IMR-90 (cell line): ENCODE measurements at regions not wholly inside any gene's neighbourhood (a gene's known extent, or its start where the extent isn't known, plus 50 kb on each side); places are given as distances from the start of the nearest gene placed in this dataset.

ENCODE experiments used
- ATAC-seq: fragments of 200-7000 bp; cut with Tn5 transposase; 2 replicates; pipeline ENCODE4 v1.9.1; 2020; ENCODE audit warnings: low read depth, mild to moderate bottlenecking, moderate library complexity
- BruUV-seq: library from RNA; stranded (reverse); fragments of 400-500 nt; replicated peaks from 2 replicates; lab custom pipeline; 2021; lab: Mats Ljungman, UMichigan
- CTCF ChIA-PET: fragments of 300-600 bp; formaldehyde crosslinking; extraction: SDS; loops from one replicate; lab custom pipeline; 2021; ENCODE audit warnings: antibody characterized with exemption; lab: Yijun Ruan, JAX
- POLR2A ChIA-PET: fragments of 300-600 bp; sonication (Branson Sonifier 250); formaldehyde crosslinking; loops from one replicate; lab custom pipeline; 2022; ENCODE audit warnings: antibody characterized with exemption; ENCODE audit not compliant: unreplicated experiment; lab: Charles Lee
- DNase-seq: peaks from one replicate; pipeline ENCODE4 v3.0.0; 2013
- H2AFZ ChIP-seq: replicated peaks from 2 replicates; pipeline ENCODE3; 2013; ENCODE audit warnings: low read length, mild to moderate bottlenecking; ENCODE audit not compliant: poor library complexity
- H2AK5ac ChIP-seq: 2 replicates; pipeline ENCODE4 v1.6.1; 2013; ENCODE audit warnings: low read depth, low read length, inconsistent platforms
- H2AK9ac ChIP-seq: replicated peaks from 2 replicates; pipeline ENCODE3; 2013; ENCODE audit warnings: mild to moderate bottlenecking, low read depth, low read length, moderate library complexity; ENCODE audit not compliant: poor library complexity
- H2BK120ac ChIP-seq: 2 replicates; pipeline ENCODE4 v1.6.1; 2013; ENCODE audit warnings: low read depth, low read length, inconsistent platforms
- H2BK15ac ChIP-seq: 3 replicates; pipeline ENCODE4 v1.6.1; 2013; ENCODE audit warnings: low read depth, low read length, inconsistent platforms
- H2BK20ac ChIP-seq: 2 replicates; pipeline ENCODE4 v1.6.1; 2013; ENCODE audit warnings: low read depth, mild to moderate bottlenecking, inconsistent platforms, low read length, moderate library complexity
- H2BK5ac ChIP-seq: 2 replicates; pipeline ENCODE4 v1.6.1; 2013; ENCODE audit warnings: mild to moderate bottlenecking, low read depth, low read length, inconsistent platforms; ENCODE audit not compliant: poor library complexity, severe bottlenecking
- H3K14ac ChIP-seq: replicated peaks from 2 replicates; pipeline ENCODE4 v1.6.1; 2013; ENCODE audit warnings: low read depth, low read length, inconsistent platforms
- H3K18ac ChIP-seq: 2 replicates; pipeline ENCODE4 v1.6.1; 2013; ENCODE audit warnings: low read depth, low read length, control low read depth
- H3K23ac ChIP-seq: 2 replicates; pipeline ENCODE4 v1.6.1; 2013; ENCODE audit warnings: low read depth, low read length, inconsistent platforms
- H3K27ac ChIP-seq: 2 replicates; pipeline ENCODE4 v1.5.1; 2013; ENCODE audit warnings: mild to moderate bottlenecking, control low read depth, low read length; ENCODE audit not compliant: insufficient read depth
- H3K27me3 ChIP-seq: 2 replicates; pipeline ENCODE4 v1.6.1; 2013; ENCODE audit warnings: low read length; ENCODE audit not compliant: control insufficient read depth, insufficient read depth
- H3K36me3 ChIP-seq: 2 replicates; pipeline ENCODE4 v1.6.1; 2013; ENCODE audit warnings: low read length, mixed read lengths; ENCODE audit not compliant: control insufficient read depth, insufficient read depth
- H3K4ac ChIP-seq: 2 replicates; pipeline ENCODE4 v1.6.1; 2013; ENCODE audit warnings: low read depth, low read length, inconsistent platforms
- H3K4me1 ChIP-seq: 2 replicates; pipeline ENCODE4 v1.6.1; 2013; ENCODE audit warnings: low read length, mixed read lengths; ENCODE audit not compliant: control insufficient read depth, insufficient read depth
- H3K4me2 ChIP-seq: 2 replicates; pipeline ENCODE4 v1.6.1; 2013; ENCODE audit warnings: low read depth, mild to moderate bottlenecking, control low read depth, low read length, moderate library complexity
- H3K4me3 ChIP-seq: 2 replicates; pipeline ENCODE4 v1.5.1; 2013; ENCODE audit warnings: low read depth, mild to moderate bottlenecking, control low read depth, low read length, moderate library complexity; ENCODE audit not compliant: insufficient read depth
- H3K56ac ChIP-seq: 2 replicates; pipeline ENCODE4 v1.6.1; 2013; ENCODE audit warnings: low read length, inconsistent platforms; ENCODE audit not compliant: insufficient read depth; ENCODE audit errors: extremely low read depth
- H3K79me1 ChIP-seq, 2 experiments: 2 replicates each; pipeline ENCODE4 v1.6.1; 2013; ENCODE audit warnings: low read length in 2 of 2, inconsistent platforms in 1 of 2, low read depth in 1 of 2
- H3K9ac ChIP-seq: 2 replicates; pipeline ENCODE4 v1.6.1; 2013; ENCODE audit warnings: low read depth, low read length, control low read depth
- H3K9me1 ChIP-seq: 2 replicates; pipeline ENCODE4 v1.6.1; 2013; ENCODE audit warnings: low read length, inconsistent platforms; ENCODE audit not compliant: insufficient read depth
- H3K9me3 ChIP-seq: 2 replicates; pipeline ENCODE4 v1.6.1; 2013; ENCODE audit warnings: low read length; ENCODE audit not compliant: control insufficient read depth, insufficient read depth
- H4K20me1 ChIP-seq: 2 replicates; pipeline ENCODE4 v1.6.1; 2013; ENCODE audit warnings: low read length, inconsistent platforms; ENCODE audit not compliant: insufficient read depth
- H4K5ac ChIP-seq: 2 replicates; pipeline ENCODE4 v1.6.1; 2013; ENCODE audit warnings: mild to moderate bottlenecking, low read depth, low read length, control low read depth
- H4K8ac ChIP-seq, 2 experiments: 2 replicates each; pipeline ENCODE4 v1.6.1; 2013; ENCODE audit warnings: low read depth in 2 of 2, low read length in 2 of 2, control low read depth in 1 of 2, inconsistent platforms in 1 of 2
- H4K91ac ChIP-seq: 2 replicates; pipeline ENCODE4 v1.6.1; 2013; ENCODE audit warnings: low read depth, low read length, inconsistent platforms; ENCODE audit not compliant: insufficient read depth
- NFE2L2 ChIP-seq: fragments of 150-350 bp; IDR thresholded peaks from 2 replicates; pipeline ENCODE4 v1.6.1; 2016; ENCODE audit warnings: low read depth, mild to moderate bottlenecking, low read length
- WGBS, 2 experiments: methylation state at CpG; one replicate each; pipeline versions ENCODE4 v1.1.5 to v1.1.7; 2013; ENCODE audit warnings: missing lambda C conversion rate in 2 of 2; ENCODE audit not compliant: insufficient read length in 1 of 2; ENCODE audit errors: extremely low coverage in 2 of 2; 5-methylcytosine and 5-hydroxymethylcytosine counted together
- dilution Hi-C: fragments of 300-500 bp; cut with HindIII; formaldehyde crosslinking; loops from one replicate; pipeline ENCODE4 v1.14.3; 2018; ENCODE audit warnings: low sequenced_read_pairs; ENCODE audit not compliant: unreplicated experiment
- in situ Hi-C: fragments of 300-500 bp; cut with MboI; formaldehyde crosslinking; loops from 3 replicates; pipeline ENCODE4 v1.14.3; 2019; ENCODE audit warnings: low sequenced_read_pairs, inconsistent platforms, mixed read lengths
- intact Hi-C: fragments of 100-400 bp; cut with micrococcal nuclease; formaldehyde crosslinking; loops from 2 replicates; pipeline ENCODE4 v1.10.0; 2022

DNA sequence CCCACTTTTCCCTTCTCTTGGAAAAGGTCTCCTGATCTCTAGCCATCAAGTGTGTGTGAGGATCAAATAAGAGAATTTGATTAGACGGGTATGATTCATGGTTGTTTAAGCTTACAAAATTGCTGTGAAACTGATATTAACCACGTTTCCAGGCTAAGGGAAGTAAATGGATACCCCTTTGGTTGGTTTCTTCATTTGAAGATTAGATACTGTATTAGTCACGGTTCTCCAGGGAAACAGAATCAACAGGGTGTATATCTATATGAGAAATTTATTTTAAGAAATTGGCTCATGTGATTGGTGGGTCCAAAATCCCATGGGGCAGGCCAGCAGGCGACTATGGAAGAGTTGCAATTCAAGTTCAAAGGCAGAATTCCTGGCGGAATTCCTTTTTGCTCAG is 112.7 kb upstream of the SELENOK start:
- Histone ChIP-seq H2AK5ac (no peak overlapping the region), H4K91ac (no peak overlapping the region), H3K4me3 (no peak overlapping the region), H4K20me1 (no peaks in the 10 kb centered on the region), H3K9me3 (peaks cover 12% of the 10 kb centered on the region), H2AK9ac (no peak overlapping the region), H3K56ac (no peak overlapping the region), H3K18ac (no peak overlapping the region), H3K9ac (no peak overlapping the region), H2BK15ac (no peak overlapping the region), H4K8ac (no peak overlapping the region), H4K5ac (no peak overlapping the region), H3K9me1 (no peaks in the 10 kb centered on the region), H2BK5ac (no peak overlapping the region), H3K23ac (no peak overlapping the region), H3K27me3 (no peaks in the 10 kb centered on the region), H3K27ac (no peak overlapping the region), H3K4ac (no peak overlapping the region), H2BK20ac (no peak overlapping the region), H3K14ac (no peak overlapping the region), H3K4me1 (no peaks in the 10 kb centered on the region), H3K79me1 (no peaks in the 10 kb centered on the region), H2AFZ (no peak overlapping the region), H3K4me2 (no peak overlapping the region), H2BK120ac (no peak overlapping the region), H3K36me3 (no peaks in the 10 kb centered on the region)
- in situ Hi-C loops, result no loop called here
- CTCF ChIA-PET, result no interaction called here
- ATAC-seq (no peak), DNase-seq (no peak)
- no TSS peak for BruUV-seq
- WGBS, 2 experiments, result no CpG with 5 or more reads among the region's 5 CpGs
- POLR2A ChIA-PET, result no interaction called here
- intact Hi-C loops, result no loop called here
- dilution Hi-C loops, result no loop called here
- TF ChIP-seq NFE2L2, result no peak
